SK-N-SH (cell line): ENCODE measurements at regions not wholly inside any gene's neighbourhood (a gene's known extent, or its start where the extent isn't known, plus 50 kb on each side); places are given as distances from the start of the nearest gene placed in this dataset.

Source experiments
- CTCF ChIA-PET: fragments of 300-600, 350-600 bp; formaldehyde crosslinking; extraction: SDS; loops from one replicate; lab custom pipeline; 2021; lab: Yijun Ruan, JAX
- POLR2A ChIA-PET: fragments of 350-600 bp; sonication (Branson Sonifier 250); formaldehyde crosslinking; extraction: SDS; loops from one replicate; lab custom pipeline; 2020; ENCODE audit warnings: antibody characterized with exemption, inconsistent platforms; lab: Yijun Ruan, JAX
- DNase-seq: peaks from one replicate; pipeline ENCODE4 v3.0.0; 2012
- H2AFZ ChIP-seq: fragments of 200-600 bp; sonication (generic); 2 replicates; pipeline ENCODE4 v1.8.1; 2016; ENCODE audit warnings: antibody characterized with exemption, mild to moderate bottlenecking, low read depth
- H3F3A ChIP-seq: fragments of 200-600 bp; sonication (generic); replicated peaks from 2 replicates; pipeline ENCODE3; 2016; ENCODE audit warnings: antibody characterized with exemption, mild to moderate bottlenecking; ENCODE audit not compliant: insufficient read depth
- H3K27ac ChIP-seq, 2 experiments: fragments of 200-500 bp in 1 of 2; fragments of 200-600 bp in 1 of 2; sonication (Bioruptor generic) in 1 of 2; sonication (generic), shearing (Covaris generic) in 1 of 2; 2 replicates each; pipeline versions ENCODE4 v1.5.1 to v1.6.1; 2014 to 2016; ENCODE audit warnings: low read depth in 2 of 2, inconsistent platforms in 1 of 2, low read length in 1 of 2, mild to moderate bottlenecking in 1 of 2, mixed read lengths in 1 of 2
- H3K27me3 ChIP-seq: fragments of 200-600 bp; sonication (generic), shearing (Covaris generic); 2 replicates; pipeline ENCODE4 v1.6.1; 2016; ENCODE audit warnings: mixed run types; ENCODE audit not compliant: insufficient read depth
- H3K36me3 ChIP-seq, 2 experiments: fragments of 200-500 bp in 1 of 2; fragments of 200-600 bp in 1 of 2; sonication (Bioruptor generic) in 1 of 2; sonication (generic) in 1 of 2; replicated peaks in 1 of 2; 2 replicates each; pipeline versions ENCODE3 to v1.5.1; 2014 to 2016; ENCODE audit warnings: low read length in 1 of 2, mild to moderate bottlenecking in 1 of 2; ENCODE audit not compliant: insufficient read depth in 2 of 2, control insufficient read depth in 1 of 2
- H3K4me1 ChIP-seq, 2 experiments: fragments of 200-500 bp in 1 of 2; fragments of 200-600 bp in 1 of 2; sonication (Bioruptor generic) in 1 of 2; sonication (generic), shearing (Covaris generic) in 1 of 2; 2 replicates each; pipeline versions ENCODE4 v1.5.1 to v1.6.1; 2014 to 2016; ENCODE audit warnings: low read depth in 1 of 2, low read length in 1 of 2, mixed run types in 1 of 2; ENCODE audit not compliant: insufficient read depth in 2 of 2, control insufficient read depth in 1 of 2
- H3K4me2 ChIP-seq: fragments of 200-600 bp; sonication (generic), shearing (Covaris generic); 2 replicates; pipeline ENCODE4 v1.6.1; 2017; ENCODE audit warnings: mixed run types
- H3K4me3 ChIP-seq, 2 experiments: fragments of 200-500 bp in 1 of 2; fragments of 200-600 bp in 1 of 2; sonication (Bioruptor generic) in 1 of 2; sonication (generic), shearing (Covaris generic) in 1 of 2; 2 replicates each; pipeline versions ENCODE4 v1.5.1 to v1.8.1; 2014 to 2016; ENCODE audit warnings: low read depth in 2 of 2, inconsistent platforms in 1 of 2, low read length in 1 of 2, mild to moderate bottlenecking in 1 of 2, mixed read lengths in 1 of 2, moderate library complexity in 1 of 2
- H3K79me2 ChIP-seq: fragments of 200-600 bp; sonication (generic); 2 replicates; pipeline ENCODE4 v1.8.1; 2017; ENCODE audit warnings: mild to moderate bottlenecking; ENCODE audit not compliant: insufficient read depth
- H3K9ac ChIP-seq: fragments of 200-600 bp; sonication (generic); 2 replicates; pipeline ENCODE4 v1.6.1; 2017; ENCODE audit warnings: mixed run types
- H3K9me2 ChIP-seq: fragments of 200-600 bp; sonication (generic); 2 replicates; pipeline ENCODE4 v1.6.1; 2017; ENCODE audit warnings: mixed run types
- H3K9me3 ChIP-seq: fragments of 200-600 bp; sonication (generic); 2 replicates; pipeline ENCODE4 v1.6.1; 2017; ENCODE audit warnings: mixed run types, mild to moderate bottlenecking, moderate library complexity
- H4K20me1 ChIP-seq: fragments of 200-600 bp; sonication (generic); 2 replicates; pipeline ENCODE4 v1.6.1; 2017; ENCODE audit warnings: mild to moderate bottlenecking, mixed run types; ENCODE audit not compliant: insufficient read depth
- CHD2 ChIP-seq: fragments of 150-350 bp; IDR thresholded peaks from 2 replicates; pipeline ENCODE4 v1.6.1; 2018; ENCODE audit warnings: low read length; ENCODE audit not compliant: partially characterized antibody
- EP300 ChIP-seq, 2 experiments: IDR thresholded peaks; 2 replicates each; pipeline versions ENCODE4 v1.4.0 to v1.6.1; 2012; ENCODE audit warnings: borderline replicate concordance in 1 of 2, low read depth in 1 of 2, low read length in 1 of 2
- FOXM1 ChIP-seq: IDR thresholded peaks from 2 replicates; pipeline ENCODE4 v1.4.0; 2012; ENCODE audit warnings: low read depth, mild to moderate bottlenecking
- MEF2A ChIP-seq: IDR thresholded peaks from 2 replicates; pipeline ENCODE4 v1.4.0; 2012; ENCODE audit warnings: low read depth, borderline replicate concordance
- MXI1 ChIP-seq: IDR thresholded peaks from 2 replicates; pipeline ENCODE4 v1.6.1; 2012; ENCODE audit warnings: mild to moderate bottlenecking, low read depth, low read length, improper control_type of control experiment
- NFIC ChIP-seq: IDR thresholded peaks from 2 replicates; pipeline ENCODE4 v1.4.0; 2012; ENCODE audit warnings: borderline replicate concordance
- NRF1 ChIP-seq: IDR thresholded peaks from 2 replicates; pipeline ENCODE4 v1.6.1; 2012; ENCODE audit warnings: low read depth, mild to moderate bottlenecking, low read length
- RAD21 ChIP-seq: IDR thresholded peaks from 2 replicates; pipeline ENCODE4 v1.6.1; 2012; ENCODE audit warnings: mild to moderate bottlenecking, low read length
- RFX5 ChIP-seq: IDR thresholded peaks from 2 replicates; pipeline ENCODE4 v1.6.1; 2012; ENCODE audit warnings: mild to moderate bottlenecking, improper control_type of control experiment, low read length
- TAF1 ChIP-seq: IDR thresholded peaks from 2 replicates; pipeline ENCODE4 v1.6.1; 2012; ENCODE audit warnings: low read depth, mild to moderate bottlenecking, low read length, moderate library complexity, borderline replicate concordance
- TCF12 ChIP-seq: IDR thresholded peaks from 2 replicates; pipeline ENCODE4 v1.4.0; 2012
- USF2 ChIP-seq: fragments of 150-350 bp; IDR thresholded peaks from 2 replicates; pipeline ENCODE4 v1.6.1; 2017; ENCODE audit warnings: antibody characterized with exemption, low read length, low read depth, borderline replicate concordance
- YY1 ChIP-seq: IDR thresholded peaks from 2 replicates; pipeline ENCODE4 v1.4.0; 2012; ENCODE audit warnings: low read depth, mild to moderate bottlenecking
- WGBS: methylation state at CpG from one replicate; pipeline ENCODE4 v1.1.6; 2017; ENCODE audit warnings: low lambda C conversion rate; 5-methylcytosine and 5-hydroxymethylcytosine counted together
- TF ChIP-seq, protein P1 (sequence below): IDR thresholded peaks from 2 replicates; pipeline ENCODE4 v1.4.0; 2012; ENCODE audit warnings: low read depth, borderline replicate concordance
- TF ChIP-seq, protein P2 (sequence below): IDR thresholded peaks from 2 replicates; pipeline ENCODE4; 2012
- TF ChIP-seq, protein P3 (sequence below): fragments of 200-600 bp; sonication (generic); IDR thresholded peaks from 2 replicates; pipeline ENCODE4 v1.6.1; 2017; ENCODE audit warnings: antibody characterized with exemption, mild to moderate bottlenecking, moderate library complexity

- no peaks in the 10 kb centered on the region for H3K9me3 ChIP-seq
- ChIA-PET POLR2A (no interaction called here), CTCF (no interaction called here)
- no peak for DNase-seq
- no peaks in the 10 kb centered on the region for H3K9me2 ChIP-seq
- no peaks in the 10 kb centered on the region for H3K4me1 ChIP-seq
- H3K36me3 ChIP-seq = no peaks in the 10 kb centered on the region
- H3K27me3 ChIP-seq = no peaks in the 10 kb centered on the region; the same call in 1 of the 2 replicates
- TF ChIP-seq, protein P1, sequence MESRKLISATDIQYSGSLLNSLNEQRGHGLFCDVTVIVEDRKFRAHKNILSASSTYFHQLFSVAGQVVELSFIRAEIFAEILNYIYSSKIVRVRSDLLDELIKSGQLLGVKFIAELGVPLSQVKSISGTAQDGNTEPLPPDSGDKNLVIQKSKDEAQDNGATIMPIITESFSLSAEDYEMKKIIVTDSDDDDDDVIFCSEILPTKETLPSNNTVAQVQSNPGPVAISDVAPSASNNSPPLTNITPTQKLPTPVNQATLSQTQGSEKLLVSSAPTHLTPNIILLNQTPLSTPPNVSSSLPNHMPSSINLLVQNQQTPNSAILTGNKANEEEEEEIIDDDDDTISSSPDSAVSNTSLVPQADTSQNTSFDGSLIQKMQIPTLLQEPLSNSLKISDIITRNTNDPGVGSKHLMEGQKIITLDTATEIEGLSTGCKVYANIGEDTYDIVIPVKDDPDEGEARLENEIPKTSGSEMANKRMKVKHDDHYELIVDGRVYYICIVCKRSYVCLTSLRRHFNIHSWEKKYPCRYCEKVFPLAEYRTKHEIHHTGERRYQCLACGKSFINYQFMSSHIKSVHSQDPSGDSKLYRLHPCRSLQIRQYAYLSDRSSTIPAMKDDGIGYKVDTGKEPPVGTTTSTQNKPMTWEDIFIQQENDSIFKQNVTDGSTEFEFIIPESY = no peak
- TF ChIP-seq TCF12 (no peak), MXI1 (no peak), YY1 (no peak), MEF2A (no peak)
- H3F3A ChIP-seq = no peaks in the 10 kb centered on the region
- no peaks in the 10 kb centered on the region for H3K79me2 ChIP-seq
- H3K4me3 ChIP-seq = no peak overlapping the region
- H3K9ac ChIP-seq = no peak overlapping the region
- no peak overlapping the region for H2AFZ ChIP-seq
- no peak overlapping the region for H3K4me2 ChIP-seq
- no peak overlapping the region for H3K27ac ChIP-seq
- H4K20me1 ChIP-seq = no peaks in the 10 kb centered on the region
These were observed 266.0 kb upstream of the NT5E start for GRCh38 chr6:85183841-85184240.

DNA sequence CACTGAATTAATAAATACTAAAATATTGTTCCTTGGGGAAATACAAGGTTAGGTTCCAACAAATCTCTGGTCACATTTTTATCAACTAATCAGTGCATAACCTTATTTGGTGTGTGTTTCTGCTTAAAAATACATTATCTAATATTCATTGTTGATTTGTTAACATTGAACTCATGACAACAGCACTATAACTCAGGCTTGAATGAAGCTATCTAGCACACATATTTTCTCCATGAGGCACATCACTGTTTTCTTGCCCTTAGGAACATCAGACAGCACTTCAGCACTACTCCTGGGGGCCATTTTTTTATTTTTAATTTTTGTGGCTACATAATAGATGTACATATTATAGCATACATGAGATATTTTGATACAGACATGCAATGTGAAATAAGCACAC lies 277.2 kb upstream of the NT5E start:
- no peaks in the 10 kb centered on the region for H3K79me2 ChIP-seq
- no peaks in the 10 kb centered on the region for H3K9me3 ChIP-seq
- no peaks in the 10 kb centered on the region for H3K27me3 ChIP-seq
- no peaks in the 10 kb centered on the region for H3F3A ChIP-seq
- no peak overlapping the region for H3K9ac ChIP-seq
- H2AFZ ChIP-seq = no peak overlapping the region
- no peak overlapping the region for H3K4me3 ChIP-seq
- no peaks in the 10 kb centered on the region for H3K9me2 ChIP-seq
- CTCF ChIA-PET = interaction anchor here (0.7 to 0.9 kb wide), 2 partner anchors 198 to 439 kb away, joined by 3 to 4 read pairs; no protein-coding TSS in a partner anchor
- H3K36me3 ChIP-seq = no peaks in the 10 kb centered on the region
- TF ChIP-seq, protein P2, sequence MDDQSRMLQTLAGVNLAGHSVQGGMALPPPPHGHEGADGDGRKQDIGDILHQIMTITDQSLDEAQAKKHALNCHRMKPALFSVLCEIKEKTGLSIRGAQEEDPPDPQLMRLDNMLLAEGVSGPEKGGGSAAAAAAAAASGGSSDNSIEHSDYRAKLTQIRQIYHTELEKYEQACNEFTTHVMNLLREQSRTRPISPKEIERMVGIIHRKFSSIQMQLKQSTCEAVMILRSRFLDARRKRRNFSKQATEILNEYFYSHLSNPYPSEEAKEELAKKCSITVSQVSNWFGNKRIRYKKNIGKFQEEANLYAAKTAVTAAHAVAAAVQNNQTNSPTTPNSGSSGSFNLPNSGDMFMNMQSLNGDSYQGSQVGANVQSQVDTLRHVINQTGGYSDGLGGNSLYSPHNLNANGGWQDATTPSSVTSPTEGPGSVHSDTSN = no peak
- TF ChIP-seq NFIC (no peak), RFX5 (no peak), TAF1 (no peak)
- H3K4me2 ChIP-seq = no peak overlapping the region
- POLR2A ChIA-PET = no interaction called here
- DNase-seq = no peak
- no peak overlapping the region for H3K27ac ChIP-seq
- H4K20me1 ChIP-seq = no peaks in the 10 kb centered on the region
- no peaks in the 10 kb centered on the region for H3K4me1 ChIP-seq

GRCh38 chr6:85172161-85172560 lies 277.7 kb upstream of the NT5E start:
- H3K4me1 ChIP-seq = no peaks in the 10 kb centered on the region
- ChIA-PET CTCF (interaction anchor here (0.7 to 1.2 kb wide), 3 partner anchors 44 to 439 kb away, joined by 3 to 4 read pairs (median 3); no protein-coding TSS in a partner anchor), POLR2A (no interaction called here)
- no peak overlapping the region for H3K4me2 ChIP-seq
- DNase-seq = no peak
- H2AFZ ChIP-seq = no peak overlapping the region
- no peaks in the 10 kb centered on the region for H3F3A ChIP-seq
- H3K27me3 ChIP-seq = no peaks in the 10 kb centered on the region
- H3K9me2 ChIP-seq = no peaks in the 10 kb centered on the region
- H3K9me3 ChIP-seq = no peaks in the 10 kb centered on the region
- 3% methylated on average over 2 of the region's 2 CpGs for WGBS
- no peaks in the 10 kb centered on the region for H3K79me2 ChIP-seq
- H3K9ac ChIP-seq = no peak overlapping the region
- H3K4me3 ChIP-seq = no peak overlapping the region
- no peak overlapping the region for H3K27ac ChIP-seq
- H4K20me1 ChIP-seq = no peaks in the 10 kb centered on the region
- no peaks in the 10 kb centered on the region for H3K36me3 ChIP-seq
- TF ChIP-seq CHD2 (no peak), NRF1 (no peak), USF2 (no peak), TCF12 (no peak), NFIC (no peak), FOXM1 (no peak), MXI1 (no peak), EP300 (IDR thresholded peaks at IDR 0.05; ENCODE audit: borderline replicate concordance in 1 of 2, low read depth in 1 of 2, low read length in 1 of 2) (no peak), RFX5 (no peak), RAD21 (no peak)
- TF ChIP-seq, protein P3, sequence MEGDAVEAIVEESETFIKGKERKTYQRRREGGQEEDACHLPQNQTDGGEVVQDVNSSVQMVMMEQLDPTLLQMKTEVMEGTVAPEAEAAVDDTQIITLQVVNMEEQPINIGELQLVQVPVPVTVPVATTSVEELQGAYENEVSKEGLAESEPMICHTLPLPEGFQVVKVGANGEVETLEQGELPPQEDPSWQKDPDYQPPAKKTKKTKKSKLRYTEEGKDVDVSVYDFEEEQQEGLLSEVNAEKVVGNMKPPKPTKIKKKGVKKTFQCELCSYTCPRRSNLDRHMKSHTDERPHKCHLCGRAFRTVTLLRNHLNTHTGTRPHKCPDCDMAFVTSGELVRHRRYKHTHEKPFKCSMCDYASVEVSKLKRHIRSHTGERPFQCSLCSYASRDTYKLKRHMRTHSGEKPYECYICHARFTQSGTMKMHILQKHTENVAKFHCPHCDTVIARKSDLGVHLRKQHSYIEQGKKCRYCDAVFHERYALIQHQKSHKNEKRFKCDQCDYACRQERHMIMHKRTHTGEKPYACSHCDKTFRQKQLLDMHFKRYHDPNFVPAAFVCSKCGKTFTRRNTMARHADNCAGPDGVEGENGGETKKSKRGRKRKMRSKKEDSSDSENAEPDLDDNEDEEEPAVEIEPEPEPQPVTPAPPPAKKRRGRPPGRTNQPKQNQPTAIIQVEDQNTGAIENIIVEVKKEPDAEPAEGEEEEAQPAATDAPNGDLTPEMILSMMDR = no peak
- TF ChIP-seq, protein P2 = no peak
